ENCODE measurements at regions not wholly inside any gene's neighbourhood (a gene's known extent, or its start where the extent isn't known, plus 50 kb on each side); places are given as distances from the start of the nearest gene placed in this dataset.

GRCh38 chr1:87666681-87667080 lies 338.0 kb downstream of the LMO4 start:
- TF ChIP-seq, protein P1, sequence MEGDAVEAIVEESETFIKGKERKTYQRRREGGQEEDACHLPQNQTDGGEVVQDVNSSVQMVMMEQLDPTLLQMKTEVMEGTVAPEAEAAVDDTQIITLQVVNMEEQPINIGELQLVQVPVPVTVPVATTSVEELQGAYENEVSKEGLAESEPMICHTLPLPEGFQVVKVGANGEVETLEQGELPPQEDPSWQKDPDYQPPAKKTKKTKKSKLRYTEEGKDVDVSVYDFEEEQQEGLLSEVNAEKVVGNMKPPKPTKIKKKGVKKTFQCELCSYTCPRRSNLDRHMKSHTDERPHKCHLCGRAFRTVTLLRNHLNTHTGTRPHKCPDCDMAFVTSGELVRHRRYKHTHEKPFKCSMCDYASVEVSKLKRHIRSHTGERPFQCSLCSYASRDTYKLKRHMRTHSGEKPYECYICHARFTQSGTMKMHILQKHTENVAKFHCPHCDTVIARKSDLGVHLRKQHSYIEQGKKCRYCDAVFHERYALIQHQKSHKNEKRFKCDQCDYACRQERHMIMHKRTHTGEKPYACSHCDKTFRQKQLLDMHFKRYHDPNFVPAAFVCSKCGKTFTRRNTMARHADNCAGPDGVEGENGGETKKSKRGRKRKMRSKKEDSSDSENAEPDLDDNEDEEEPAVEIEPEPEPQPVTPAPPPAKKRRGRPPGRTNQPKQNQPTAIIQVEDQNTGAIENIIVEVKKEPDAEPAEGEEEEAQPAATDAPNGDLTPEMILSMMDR (IDR thresholded peaks at IDR 0.05) = no peak
- no peak for TF ChIP-seq POLR2AphosphoS5 (IDR thresholded peaks at IDR 0.05)
- TF ChIP-seq POLR2A (IDR thresholded peaks at IDR 0.05) = no peak
- TF ChIP-seq EP300 (IDR thresholded peaks at IDR 0.05) = no peak
